ENCODE measurements at regions not wholly inside any gene's neighbourhood (a gene's known extent, or its start where the extent isn't known, plus 50 kb on each side); places are given as distances from the start of the nearest gene placed in this dataset.

GRCh38 chr4:66489783-66490452 lies 819.6 kb upstream of the EPHA5 start:
- H3K36me3 Mint-ChIP-seq (ENCODE audit: low read depth), result no peaks in the 10 kb centered on the region

GRCh38 chr4:66489370-66489769 lies 819.1 kb upstream of the EPHA5 start:
- DNase-seq, result no peak
- Mint-ChIP-seq H3K9me3 (no peaks in the 10 kb centered on the region), H3K36me3 (ENCODE audit: low read depth) (no peaks in the 10 kb centered on the region), H3K4me1 (ENCODE audit: low read depth) (peaks cover 19% of the 10 kb centered on the region), H3K27ac (no peak overlapping the region), H3K4me3 (peak overlapping the region; percentile 21; the same call in 1 of the 2 replicates), H3K27me3 (ENCODE audit: insufficient read depth) (no peaks in the 10 kb centered on the region)
- TF ChIP-seq CTCF (IDR thresholded peaks at IDR 0.05), result no peak

More at GRCh38 chr4:66489783-66490452, 819.6 kb upstream of the EPHA5 start:
- H3K4me1 Mint-ChIP-seq (ENCODE audit: low read depth), result peaks cover 19% of the 10 kb centered on the region
- H3K9me3 Mint-ChIP-seq, result no peaks in the 10 kb centered on the region
- DNase-seq, result peak; percentile 30
- H3K27ac Mint-ChIP-seq, result peak overlapping the region; percentile 40; the same call in 1 of the 2 replicates
- no peaks in the 10 kb centered on the region for H3K27me3 Mint-ChIP-seq (ENCODE audit: insufficient read depth)
- peak overlapping the region; percentile 21; the same call in 1 of the 2 replicates for H3K4me3 Mint-ChIP-seq
- TF ChIP-seq CTCF (IDR thresholded peaks at IDR 0.05), result no peak

- no peak overlapping the region for H3K4me3 Mint-ChIP-seq
- H3K9me3 Mint-ChIP-seq, result no peaks in the 10 kb centered on the region
- H3K36me3 Mint-ChIP-seq (ENCODE audit: low read depth), result no peaks in the 10 kb centered on the region
Measured at GRCh38 chr4:66486068-66486467, 815.8 kb upstream of the EPHA5 start.

GRCh38 chr4:66482186-66482585 lies 811.9 kb upstream of the EPHA5 start:
- no peaks in the 10 kb centered on the region; the same call in 1 of the 2 replicates for H3K27me3 Mint-ChIP-seq (ENCODE audit: insufficient read depth)
- no peaks in the 10 kb centered on the region for H3K36me3 Mint-ChIP-seq (ENCODE audit: low read depth)
- DNase-seq, result no peak
- H3K9me3 Mint-ChIP-seq, result no peaks in the 10 kb centered on the region
- TF ChIP-seq CTCF (IDR thresholded peaks at IDR 0.05), result no peak
- H3K4me3 Mint-ChIP-seq, result no peak overlapping the region
- no peaks in the 10 kb centered on the region; the same call in 1 of the 2 replicates for H3K4me1 Mint-ChIP-seq (ENCODE audit: low read depth)
- H3K27ac Mint-ChIP-seq, result no peak overlapping the region

More at GRCh38 chr4:66486068-66486467, 815.8 kb upstream of the EPHA5 start:
- TF ChIP-seq CTCF (IDR thresholded peaks at IDR 0.05), result no peak
- Mint-ChIP-seq H3K27ac (no peak overlapping the region), H3K4me1 (ENCODE audit: low read depth) (peaks cover 19% of the 10 kb centered on the region), H3K27me3 (ENCODE audit: insufficient read depth) (no peaks in the 10 kb centered on the region)
- no peak for DNase-seq

- Mint-ChIP-seq H3K27ac (no peak overlapping the region), H3K4me1 (ENCODE audit: low read depth) (no peaks in the 10 kb centered on the region), H3K4me3 (no peak overlapping the region), H3K27me3 (ENCODE audit: insufficient read depth) (peaks cover 1% of the 10 kb centered on the region; the same call in 1 of the 2 replicates), H3K36me3 (ENCODE audit: low read depth) (peaks cover 5% of the 10 kb centered on the region; the same call in 1 of the 2 replicates), H3K9me3 (peaks cover 4% of the 10 kb centered on the region)
- no peak for DNase-seq
- no peak for TF ChIP-seq CTCF (IDR thresholded peaks at IDR 0.05)
Measured at GRCh38 chr4:66475596-66475995, 805.3 kb upstream of the EPHA5 start.
